ENCODE measurements at regions not wholly inside any gene's neighbourhood (a gene's known extent, or its start where the extent isn't known, plus 50 kb on each side); places are given as distances from the start of the nearest gene placed in this dataset.

DNA sequence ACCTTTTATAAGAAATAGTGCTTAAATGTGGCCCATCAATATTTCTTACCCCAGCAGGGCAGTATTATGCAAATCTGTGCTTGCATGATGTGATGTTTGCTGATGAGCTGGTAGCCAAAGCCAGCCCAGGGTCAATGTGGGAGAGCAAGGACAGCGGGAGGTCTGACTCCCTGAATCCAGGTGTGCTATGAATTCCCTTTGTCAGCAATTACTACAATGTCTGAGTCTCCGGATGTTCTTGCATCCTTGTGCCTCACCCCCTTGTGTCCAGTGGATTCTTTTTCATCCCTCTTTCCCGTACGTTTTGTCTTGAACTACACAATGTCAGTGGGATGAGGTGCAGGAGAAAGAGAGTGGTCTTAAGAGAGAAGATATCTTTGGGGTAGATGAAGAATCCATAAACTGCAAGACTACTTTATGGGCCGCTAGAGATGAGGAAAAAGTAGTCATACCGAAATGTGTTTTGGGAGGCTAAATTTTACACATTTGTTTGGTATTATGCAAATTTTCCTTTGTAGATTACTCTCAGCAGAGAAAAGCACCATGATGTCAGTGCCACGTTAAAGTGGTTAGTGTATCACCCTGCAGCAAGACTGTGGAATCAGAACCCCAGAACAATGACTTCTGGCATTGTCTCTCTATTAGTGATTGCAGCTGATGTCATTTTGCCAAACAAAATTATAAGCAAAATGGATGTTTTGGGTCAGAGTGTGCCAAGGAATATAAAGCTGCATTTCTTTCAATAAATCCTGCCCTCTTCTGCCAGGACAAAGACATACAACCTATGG lies 53.5 kb upstream of the TSHZ3 start:
- DNase-seq, result no peak

DNA sequence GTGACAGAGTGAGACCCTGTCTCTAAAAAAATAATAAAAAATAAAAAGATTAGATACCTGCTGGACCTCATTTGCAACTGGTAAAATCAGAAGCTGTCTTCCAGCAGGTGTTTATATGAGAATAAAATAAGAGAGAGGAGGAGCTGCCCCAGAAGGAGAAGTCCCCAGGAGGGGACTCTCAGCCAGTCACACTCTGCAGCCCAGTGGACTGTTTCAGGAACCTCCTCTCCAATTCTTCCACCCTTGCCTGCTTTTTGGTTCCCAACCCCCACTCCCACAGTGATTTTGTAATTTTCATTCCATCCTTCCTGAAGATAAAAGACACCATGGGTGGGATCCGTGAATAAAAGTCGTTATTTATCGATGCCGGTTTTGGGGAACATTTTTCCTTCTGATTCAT lies 56.9 kb upstream of the TSHZ3 start:
- no peak for DNase-seq

DNA sequence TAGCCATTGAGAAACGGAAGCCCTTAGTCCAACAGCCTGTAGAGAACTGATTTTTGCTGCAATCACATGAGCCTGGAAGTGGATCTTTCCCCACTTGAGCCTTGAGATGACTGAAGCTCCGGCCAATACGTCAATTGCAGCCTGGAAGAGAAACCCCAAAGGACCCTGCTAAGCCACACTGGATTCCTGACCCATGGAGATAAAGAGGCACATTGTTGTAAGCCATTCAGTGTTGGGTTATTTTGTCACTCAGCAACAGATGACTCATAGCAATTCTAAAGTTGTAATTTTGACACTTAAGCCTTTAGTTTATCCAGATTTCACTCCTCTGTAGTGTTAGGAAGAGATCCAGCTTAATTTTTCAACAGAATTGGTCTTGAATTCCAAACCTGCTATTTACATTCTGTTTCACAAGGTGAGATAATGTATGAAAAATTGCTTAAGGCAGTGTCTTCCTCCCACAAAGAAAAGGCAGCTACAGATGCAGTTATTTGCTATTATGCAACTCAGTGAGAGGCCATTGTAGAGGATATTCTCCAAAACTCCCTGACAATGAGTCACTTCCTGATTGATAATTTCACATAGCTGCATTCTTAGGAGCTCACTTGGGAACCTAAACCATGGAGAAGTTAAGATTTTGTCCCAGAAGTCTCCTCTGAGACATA lies 59.4 kb upstream of the TSHZ3 start:
- peak; percentile 3 for DNase-seq

DNA sequence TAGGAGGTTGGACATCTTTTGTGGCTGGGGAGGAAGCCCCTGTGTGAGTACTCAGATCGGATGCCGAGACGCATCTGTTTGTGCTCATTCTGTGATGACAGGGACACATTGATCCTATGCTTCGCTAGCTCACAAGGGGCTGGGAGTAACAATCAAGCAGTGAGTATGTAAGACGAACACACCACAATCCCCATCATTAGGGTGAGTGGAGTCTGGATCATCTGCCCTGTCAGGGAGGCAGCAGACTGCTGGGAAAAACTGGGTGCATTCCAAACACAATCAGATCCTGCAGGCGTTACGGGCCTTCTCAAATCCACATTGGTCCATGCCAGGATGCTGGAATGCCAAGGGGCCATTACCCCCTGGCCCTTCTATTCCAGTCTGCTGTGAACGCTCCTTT lies 64.1 kb upstream of the TSHZ3 start:
- no peak for DNase-seq

DNA sequence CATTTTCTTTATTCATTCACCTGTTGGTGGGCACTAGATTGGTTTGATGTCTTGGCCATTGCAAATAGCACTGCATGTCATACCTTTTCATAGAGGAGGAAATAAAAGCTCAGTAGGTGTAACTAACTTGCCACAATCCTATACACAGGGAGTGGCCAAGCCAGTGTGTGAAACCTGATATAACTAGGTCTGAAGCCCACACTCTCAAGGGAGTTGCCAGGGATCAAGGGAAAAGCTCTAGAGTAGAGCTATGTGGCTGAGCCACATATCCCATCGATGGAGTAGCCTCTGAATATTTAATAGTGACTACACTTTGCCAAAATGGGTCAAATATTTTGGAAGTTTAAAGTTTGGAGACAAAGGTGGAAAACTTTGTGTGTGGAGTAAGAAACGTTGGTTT lies 66.1 kb upstream of the TSHZ3 start:
- no peak for DNase-seq

DNA sequence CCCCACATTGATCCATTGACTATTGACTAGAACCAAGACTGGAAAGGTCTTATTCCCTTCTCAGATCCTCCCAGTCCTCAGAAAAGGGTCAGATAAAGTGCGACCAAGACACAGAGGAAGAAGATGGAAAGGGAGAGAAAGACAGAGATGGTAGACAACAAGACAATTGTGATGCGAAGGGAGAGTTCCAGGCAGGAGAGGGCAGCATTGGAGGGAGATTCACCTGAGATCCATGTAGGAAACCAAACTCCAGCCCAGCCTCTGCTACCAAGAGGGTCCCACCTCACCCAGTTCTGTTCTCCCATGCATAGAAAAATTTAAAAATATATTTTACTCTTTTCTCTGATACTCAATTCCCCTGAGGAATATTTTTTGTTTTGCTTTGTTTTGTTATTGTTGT lies 67.3 kb upstream of the TSHZ3 start:
- DNase-seq, result no peak

DNA sequence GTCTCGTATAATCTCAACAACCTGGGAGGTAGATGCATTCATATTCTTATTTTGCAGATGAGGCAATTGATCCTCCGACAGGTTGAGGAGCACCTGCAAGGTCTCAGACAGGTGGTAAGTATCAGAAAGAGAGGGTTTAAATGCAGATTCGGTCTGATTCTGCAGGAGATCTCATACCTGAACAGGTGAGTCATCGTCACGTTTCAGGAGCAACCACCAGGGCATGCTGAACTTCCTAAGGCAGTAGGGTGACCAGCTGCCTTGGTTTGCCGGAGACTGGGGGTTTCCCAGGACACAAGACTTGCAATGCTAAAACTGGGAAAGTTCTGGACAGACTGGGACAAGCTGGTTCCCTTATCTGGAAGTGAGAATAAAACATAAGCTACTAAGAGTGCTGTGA lies 68.8 kb upstream of the TSHZ3 start:
- DNase-seq, result no peak

DNA sequence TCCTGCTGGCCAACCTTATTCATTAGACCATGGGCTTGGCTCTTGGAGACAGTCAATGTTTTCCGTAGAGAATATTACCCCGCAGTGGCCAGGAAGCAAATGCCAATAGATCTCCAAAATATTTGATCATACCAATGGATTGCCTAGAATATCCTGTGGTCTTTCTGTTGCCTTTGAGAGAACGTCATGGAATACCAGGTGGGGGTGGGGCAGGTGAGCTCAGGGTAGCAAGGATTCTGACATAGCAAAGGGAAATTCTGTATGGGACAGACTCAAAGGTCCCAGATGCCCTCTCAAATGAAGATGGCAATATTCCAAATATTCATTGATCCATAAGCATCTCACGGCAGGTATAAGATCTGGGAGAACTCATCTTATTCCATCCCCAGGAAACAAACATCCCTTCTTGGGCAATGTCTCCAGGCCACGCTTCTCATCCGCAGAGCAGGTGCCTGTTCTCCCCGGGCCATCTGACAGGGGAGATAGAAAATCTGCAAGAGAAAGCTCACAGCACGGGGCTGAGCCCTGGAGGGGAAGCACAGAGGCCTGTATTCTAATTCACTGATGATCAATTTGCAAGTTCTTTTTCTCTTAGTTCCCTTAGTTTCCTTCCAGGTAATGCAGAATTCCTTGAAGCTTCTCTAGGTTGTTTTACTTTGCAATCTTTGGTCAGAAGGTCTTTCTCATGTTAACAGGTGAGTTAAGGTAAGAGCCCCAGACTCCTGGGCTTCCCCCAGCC lies 69.6 kb upstream of the TSHZ3 start:
- DNase-seq, result no peak

DNA sequence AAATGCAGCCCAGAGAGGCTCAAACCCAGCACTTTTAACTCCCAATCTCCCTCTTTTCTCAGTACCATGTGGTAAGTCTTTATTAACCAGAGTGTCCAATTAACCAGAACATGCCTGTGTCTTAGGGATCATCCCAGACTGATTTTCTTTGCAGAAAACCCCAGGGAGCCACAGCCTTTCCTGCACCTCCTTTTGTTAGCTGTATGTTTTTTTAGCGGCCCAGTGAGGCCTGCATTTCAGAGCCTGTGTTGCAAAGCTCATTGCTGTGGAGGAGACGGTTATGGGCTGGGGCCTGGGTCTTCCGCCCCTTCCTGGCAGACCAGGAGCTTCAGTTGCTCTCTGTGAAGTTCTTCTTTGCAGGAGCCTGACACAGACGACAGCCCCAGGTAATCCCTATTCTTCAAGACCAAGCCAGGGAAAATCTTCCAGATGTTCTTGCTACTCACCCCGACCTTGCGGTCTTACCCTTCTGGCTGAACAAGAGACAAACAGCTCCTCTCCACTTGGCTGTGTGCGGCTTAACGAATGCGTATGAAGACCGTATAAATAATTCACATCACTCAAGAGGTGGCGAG lies 70.7 kb upstream of the TSHZ3 start:
- DNase-seq, result no peak

DNA sequence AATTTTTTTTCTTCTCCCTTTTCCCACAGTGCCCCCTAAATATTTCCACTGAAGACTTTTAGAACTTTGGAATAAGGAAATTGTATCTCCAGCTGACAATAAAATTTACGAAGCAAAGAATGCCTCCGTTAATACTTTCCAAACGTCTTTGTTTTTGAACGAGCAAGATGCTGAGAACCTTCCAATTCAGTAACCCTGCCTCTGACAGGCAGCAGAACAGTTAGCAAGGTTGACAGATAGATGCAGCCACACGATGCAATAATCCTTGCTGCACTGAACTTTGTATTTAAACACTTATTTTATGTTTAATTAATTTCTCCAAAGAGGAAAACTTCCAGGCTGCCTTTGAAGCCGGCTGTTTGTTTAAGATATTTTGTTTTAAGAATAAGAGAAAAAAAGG lies 71.8 kb upstream of the TSHZ3 start:
- DNase-seq, result no peak

DNA sequence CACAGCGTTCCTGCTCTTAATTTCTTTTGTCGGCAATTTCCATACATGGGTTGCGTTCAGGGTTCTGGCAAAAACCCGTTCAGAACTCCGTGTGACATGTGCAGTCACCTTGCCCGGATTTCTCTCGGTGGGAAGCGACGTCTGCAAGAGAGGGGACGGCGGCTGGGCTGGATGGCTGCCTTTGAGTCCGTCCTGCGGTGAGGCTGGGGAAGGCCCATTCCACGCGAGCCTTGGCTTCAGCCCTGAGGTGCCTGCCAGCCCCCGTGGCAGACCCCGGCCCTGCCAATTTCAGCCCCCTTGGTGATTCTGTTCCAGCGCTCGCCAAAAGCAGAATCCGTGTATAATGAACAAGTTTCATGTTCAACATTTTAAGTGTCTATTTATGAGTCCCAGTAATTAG lies 72.6 kb upstream of the TSHZ3 start:
- no peak for DNase-seq

DNA sequence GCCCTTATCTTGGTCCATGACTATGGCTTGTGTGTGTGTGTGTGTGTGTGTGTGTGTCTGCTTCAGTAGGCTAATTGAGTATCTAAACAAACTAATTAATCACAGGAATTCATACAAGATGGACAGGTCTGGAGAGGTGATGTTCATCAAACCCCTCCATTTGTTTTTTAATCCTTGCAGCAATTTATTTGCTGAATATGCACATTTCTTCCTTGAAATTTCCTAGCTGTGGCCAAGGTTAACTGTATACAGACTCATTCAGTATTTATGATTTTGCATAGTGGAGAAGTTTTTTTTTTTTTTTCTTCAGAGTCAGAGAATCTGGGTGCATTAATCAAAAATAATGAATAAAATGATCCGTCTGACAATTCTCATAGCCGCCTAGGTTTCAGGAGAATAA lies 74.7 kb upstream of the TSHZ3 start:
- DNase-seq, result no peak

DNA sequence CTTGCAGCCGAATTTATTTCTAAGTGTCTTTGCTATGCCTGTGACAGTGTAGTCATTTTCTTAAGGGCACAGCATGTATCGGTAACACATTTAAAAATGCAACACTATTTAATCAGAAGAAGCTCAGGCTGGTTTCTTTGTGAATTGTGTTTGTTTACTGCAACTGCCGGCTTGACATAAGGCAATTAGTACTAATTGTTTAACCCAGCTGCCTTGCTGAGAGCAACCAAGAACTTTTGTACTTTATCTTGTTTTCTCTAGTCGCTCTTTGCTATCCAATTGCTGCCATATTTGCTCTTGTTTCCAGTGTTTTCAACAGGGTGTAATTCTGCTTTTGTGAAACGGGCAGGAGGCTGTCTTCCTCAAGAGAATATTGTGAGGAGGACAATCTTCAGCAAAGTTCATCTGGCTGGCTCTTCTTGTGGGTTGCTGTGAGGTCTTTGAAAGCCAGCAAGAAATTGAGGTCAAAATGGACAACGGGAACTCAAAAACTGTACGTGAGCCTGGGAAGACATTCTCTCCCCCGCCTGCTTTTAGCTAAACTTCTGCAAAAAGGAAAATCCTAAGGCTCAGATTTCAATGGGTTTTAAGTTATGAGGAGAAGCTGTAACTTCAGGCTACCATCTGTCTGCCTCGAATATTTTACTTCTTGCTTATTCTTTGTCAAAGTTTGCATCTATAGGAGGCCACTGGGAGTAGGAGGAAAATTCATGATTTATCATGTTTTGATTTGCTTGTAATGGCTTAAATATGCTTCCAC lies 75.8 kb upstream of the TSHZ3 start:
- DNase-seq, result no peak

DNA sequence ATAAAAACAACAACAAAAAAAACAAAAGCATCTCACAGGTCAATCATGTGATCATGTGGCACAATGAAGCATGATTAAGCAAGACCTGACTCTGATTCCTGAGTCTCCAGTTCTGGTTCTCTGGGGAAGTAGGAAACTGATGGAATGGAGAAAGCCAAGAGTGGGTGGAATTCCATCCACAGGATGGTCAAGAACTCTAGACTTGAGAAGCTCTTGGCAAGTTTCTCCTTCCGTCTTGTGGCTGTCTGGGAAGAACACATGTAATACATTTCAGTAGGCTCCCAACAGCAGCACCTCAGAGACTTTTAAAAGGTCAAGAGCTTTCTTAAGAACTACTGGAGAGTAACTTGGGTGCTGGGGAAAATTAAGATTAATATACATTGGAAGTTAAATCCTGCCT lies 78.6 kb upstream of the TSHZ3 start:
- no peak for DNase-seq

DNA sequence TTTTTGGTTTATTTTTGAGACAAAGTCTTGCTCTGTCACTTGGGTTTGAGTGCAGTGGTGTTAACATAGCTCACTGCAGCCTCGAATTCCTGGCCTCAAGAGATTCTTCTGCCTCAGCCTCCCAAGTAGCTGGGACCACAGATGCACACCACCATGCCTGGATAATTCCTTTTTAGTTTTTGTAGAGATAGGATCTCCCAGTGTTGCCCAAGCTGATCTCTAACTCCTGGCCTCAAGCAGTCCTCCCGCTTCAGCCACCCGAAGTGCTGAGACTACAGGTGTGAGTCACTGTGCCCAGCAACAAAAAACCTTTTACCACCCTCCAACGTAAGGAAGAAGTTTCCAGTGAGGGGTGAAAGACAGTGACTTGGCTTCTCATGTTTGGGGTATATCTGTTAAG lies 81.1 kb upstream of the TSHZ3 start:
- DNase-seq, result no peak

DNA sequence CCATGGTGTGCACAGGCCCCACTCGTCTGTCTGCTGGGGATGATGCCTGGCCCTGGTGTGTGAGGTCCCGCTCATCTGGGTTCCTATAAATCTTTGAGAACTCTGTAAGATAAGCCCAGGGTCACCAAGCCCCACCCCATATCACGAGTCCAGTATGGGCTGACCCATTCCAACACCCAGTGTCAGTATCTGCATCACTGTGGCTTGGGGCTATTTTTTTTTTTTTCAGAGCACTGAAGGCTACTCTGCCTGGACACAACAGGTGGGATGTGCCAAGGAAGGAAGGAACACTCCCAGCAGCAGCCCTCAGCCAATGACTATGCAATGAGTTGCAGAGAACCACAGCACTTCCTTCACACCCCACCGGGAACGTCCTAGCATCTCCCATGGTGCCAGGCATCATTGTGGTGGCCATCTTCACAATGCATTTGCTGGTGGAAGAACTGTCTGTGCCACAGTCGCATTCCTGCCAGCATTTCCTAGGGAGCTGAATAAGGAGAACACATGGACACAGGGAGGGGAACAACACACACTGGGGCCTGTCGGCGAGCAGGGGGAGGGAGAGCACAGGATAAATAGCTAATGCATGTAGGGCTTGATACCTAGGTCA lies 83.1 kb upstream of the TSHZ3 start:
- no peak for DNase-seq

DNA sequence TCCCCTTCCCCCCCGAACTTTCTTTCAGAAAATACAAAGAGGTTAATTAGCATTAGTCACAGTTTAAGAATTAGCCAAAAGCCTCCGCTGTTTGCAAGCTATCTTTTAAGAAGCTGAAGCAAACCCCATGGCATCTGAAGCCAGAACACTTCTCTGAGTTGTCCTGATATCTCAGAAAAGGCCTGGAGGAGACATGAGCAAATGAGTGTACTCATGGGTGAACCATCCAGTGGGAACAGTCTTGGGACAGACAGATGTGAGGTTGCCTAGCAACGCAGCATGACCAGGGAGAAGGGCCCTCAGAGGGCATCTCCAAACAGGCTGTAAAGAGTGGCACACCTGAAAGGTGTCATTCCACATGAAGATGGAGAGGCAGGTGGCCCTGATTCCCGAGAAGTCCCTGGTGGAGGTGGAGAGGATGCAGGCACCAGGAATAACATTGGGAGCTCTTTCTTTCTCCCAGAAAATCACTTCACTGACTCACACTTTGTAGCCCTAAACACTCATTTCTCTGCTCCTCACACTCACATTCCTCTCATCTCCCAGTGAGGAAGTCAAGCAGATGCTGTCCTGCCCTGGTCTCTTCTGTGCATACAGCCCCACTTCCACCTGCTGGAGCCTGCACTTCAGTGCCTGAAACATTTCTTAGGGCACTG lies 87.0 kb upstream of the TSHZ3 start:
- DNase-seq, result no peak

DNA sequence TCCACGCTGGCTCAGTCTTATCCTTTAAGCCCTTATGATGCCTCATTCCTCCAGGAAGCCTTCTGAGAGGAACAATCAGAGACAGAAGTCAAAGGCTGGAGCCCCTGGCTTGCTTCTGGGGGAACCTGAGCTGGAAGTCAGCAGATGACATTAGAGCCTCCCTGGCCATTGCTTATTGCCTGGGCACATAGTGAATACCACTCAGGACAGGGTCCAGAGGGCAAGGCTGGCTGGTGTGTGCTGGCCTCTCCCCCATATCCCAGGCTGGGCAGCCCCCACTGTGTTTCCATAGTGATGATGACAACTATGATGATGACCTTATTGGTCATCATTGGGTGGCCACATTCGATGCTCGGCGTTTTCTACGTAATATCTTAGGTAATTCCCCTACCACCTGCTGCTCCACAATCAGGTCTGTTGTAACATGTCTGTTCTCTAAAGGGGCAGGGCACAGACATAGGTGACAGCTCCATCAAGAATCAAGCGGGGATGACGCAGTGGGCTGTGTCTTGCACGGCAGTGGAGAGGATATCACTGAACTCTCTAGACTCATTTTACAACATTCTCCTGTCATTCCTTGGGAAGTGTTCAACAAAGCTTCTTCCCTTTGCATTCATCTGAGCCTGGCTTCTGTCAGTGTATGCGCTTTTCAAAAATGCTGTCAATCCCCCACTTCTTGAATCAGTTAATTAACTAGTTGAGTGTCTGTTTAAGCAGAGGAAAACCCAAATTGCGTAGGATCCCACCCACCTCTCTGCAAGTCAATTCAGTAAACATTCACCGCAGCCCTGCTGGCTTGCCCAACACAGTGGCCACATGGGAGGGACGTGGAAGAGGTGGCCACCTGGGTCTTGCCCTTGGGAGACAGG lies 89.4 kb upstream of the TSHZ3 start:
- no peak for DNase-seq

DNA sequence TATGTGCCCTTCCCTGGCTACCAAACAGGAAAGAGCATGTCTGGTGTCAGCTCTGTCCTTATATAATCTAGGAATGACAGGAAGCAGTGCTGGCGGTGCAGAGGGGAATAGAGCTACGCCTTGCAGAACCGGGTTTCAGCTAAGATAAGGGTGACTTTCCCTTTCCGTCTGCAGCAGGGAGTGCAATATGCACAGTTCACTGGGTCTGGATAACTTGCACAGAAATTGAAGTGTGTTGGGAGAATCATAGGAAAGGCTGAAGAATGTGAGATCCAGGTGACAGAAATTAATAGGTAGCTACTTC lies 90.0 kb upstream of the TSHZ3 start:
- DNase-seq, result no peak

DNA sequence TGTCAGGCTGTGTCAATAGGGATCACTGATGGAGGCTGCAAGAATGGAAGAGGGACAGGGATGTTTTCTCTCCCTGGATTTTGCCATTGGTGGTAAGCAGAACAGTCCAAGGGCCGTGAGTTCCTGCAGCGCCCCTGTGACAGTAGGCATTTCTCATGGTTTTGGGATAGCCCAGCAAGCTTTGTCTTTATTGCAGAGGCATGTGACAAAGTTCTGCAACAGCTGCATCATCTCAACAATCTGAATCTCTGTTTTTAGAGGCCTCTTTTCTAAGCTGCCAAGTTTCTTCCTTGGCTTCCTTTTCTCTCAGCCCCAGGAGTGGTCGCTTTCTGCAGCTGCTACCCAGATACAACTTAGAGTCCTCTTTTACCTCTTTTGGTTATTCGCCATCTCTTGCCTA lies 95.7 kb upstream of the TSHZ3 start:
- DNase-seq, result no peak

DNA sequence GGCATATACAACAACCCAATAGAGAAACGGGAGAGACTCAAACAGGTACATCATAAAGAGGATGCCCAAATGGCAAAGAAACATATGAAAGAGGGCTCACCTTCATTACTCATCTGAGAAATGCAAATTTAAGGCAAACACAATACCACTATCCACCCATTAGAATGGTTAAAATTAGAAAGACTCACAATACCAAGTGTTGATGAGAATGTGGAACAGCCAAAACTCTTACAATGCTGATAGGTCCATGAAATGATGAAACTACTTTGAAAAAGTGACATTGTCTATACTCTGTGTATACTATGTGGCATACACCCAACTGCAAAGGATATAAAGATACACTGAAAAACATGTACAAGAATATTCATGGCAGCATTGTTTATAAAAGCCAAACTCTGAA lies 96.2 kb upstream of the TSHZ3 start:
- no peak for DNase-seq

Measured in amniotic stem cell (primary cell).